ENCODE measurements at regions not wholly inside any gene's neighbourhood (a gene's known extent, or its start where the extent isn't known, plus 50 kb on each side); places are given as distances from the start of the nearest gene placed in this dataset.

DNA sequence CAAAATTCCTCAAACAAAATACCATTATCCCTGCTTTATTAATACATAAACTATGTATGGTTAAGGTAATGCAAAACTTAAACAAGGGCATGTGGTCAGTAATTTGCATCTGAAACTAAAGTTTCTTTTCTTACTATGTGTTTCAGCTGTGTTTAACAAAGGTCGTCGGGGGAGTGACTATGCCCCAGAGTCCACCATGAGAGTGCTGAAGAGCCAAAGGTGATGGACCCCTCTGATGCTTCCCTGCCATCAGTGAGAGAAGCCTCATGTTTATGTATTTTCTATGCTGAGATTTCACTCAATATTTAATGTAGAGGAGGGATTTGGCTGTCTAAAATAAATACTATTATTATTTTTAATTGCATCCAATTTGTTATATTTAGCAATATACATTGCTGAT is 707.2 kb upstream of the REG3G start:
- DNase-seq = no peak
- TF ChIP-seq GATA1 (IDR thresholded peaks at IDR 0.05; ENCODE audit: low read depth, low read length) = no peak
- no peak for TF ChIP-seq POLR2A (IDR thresholded peaks at IDR 0.05; ENCODE audit: low read length)

DNA sequence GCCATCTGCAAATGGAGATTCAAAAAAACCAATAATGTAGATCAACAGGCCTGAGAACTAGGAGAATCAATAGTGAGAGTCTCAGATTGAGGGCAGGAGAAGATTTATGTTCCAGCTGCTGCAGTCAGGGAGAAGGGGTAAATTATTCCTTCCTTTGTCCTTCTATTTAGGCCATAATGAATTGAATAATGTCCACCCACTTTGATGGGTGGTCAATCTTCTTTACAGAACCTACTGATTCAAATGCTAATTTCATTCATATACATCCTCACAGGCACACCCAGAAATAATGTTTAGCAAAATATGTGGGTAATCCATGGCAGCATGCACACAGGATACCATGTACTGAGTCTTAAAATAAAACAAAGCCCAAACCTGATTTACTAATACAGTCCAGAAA is 695.3 kb upstream of the REG3G start:
- no peak for DNase-seq
- TF ChIP-seq POLR2A (IDR thresholded peaks at IDR 0.05; ENCODE audit: low read length) (no peak), GATA1 (IDR thresholded peaks at IDR 0.05; ENCODE audit: low read depth, low read length) (no peak)

DNA sequence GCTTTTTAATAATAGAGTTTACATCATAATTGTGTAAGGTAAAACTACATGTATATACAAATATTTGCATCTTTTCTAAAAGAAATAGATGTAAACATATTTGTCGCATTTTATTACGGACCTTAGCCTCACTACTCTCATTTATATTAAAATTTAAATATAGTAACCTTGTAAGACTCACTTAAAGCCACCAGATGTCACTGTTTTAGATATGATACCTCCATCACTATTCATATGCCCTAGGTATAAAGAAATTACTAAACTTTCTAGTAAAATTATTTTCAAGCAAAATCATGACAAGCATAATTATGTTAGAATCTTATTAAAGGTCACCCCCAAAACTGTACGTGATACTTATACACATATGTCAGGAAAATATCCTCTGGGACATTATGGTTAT is 674.3 kb upstream of the REG3G start:
- no peak for DNase-seq
- TF ChIP-seq POLR2A (IDR thresholded peaks at IDR 0.05; ENCODE audit: low read length) (no peak), GATA1 (IDR thresholded peaks at IDR 0.05; ENCODE audit: low read depth, low read length) (no peak)

DNA sequence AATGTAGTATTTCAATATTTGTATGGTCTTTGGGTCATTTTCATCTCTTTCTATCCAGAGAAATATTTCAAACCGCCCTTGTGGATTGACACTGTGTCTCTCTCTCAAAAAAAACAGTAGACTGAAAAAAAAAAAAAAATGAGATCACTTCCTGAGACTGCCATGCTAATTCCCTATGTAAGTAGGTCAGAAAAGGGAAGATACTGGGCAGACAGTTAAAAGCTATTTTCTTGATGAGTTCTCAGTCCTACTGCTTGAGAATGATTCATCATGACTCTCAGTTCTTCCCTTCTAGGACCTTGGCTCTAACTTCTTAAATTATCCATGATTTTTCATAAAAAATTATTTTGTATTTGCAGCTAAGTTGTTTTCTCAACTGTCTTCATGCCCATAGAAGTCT is 672.3 kb upstream of the REG3G start:
- no peak for TF ChIP-seq POLR2A (IDR thresholded peaks at IDR 0.05; ENCODE audit: low read length)
- TF ChIP-seq GATA1 (IDR thresholded peaks at IDR 0.05; ENCODE audit: low read depth, low read length) = no peak
- no peak for DNase-seq

DNA sequence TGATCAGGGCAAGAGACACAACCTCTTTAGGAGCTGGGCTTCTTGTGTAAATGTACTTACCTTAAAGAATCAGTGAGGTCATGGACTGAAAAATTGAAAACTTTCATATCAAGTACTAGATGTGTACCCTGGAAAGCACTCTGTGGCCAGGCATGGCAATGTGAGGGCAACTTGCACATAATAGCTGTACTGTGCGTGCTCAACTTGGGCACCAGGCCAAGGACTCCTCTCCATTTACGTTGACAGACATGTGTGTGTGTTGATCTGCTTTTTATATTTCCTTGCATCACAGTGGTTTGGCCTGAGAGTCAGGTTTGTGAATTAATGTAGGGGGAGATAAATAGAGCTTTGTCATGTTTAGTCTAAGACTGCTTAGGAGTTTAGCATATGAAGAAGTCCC is 669.5 kb upstream of the REG3G start:
- DNase-seq = no peak
- TF ChIP-seq POLR2A (IDR thresholded peaks at IDR 0.05; ENCODE audit: low read length) (no peak), GATA1 (IDR thresholded peaks at IDR 0.05; ENCODE audit: low read depth, low read length) (no peak)

DNA sequence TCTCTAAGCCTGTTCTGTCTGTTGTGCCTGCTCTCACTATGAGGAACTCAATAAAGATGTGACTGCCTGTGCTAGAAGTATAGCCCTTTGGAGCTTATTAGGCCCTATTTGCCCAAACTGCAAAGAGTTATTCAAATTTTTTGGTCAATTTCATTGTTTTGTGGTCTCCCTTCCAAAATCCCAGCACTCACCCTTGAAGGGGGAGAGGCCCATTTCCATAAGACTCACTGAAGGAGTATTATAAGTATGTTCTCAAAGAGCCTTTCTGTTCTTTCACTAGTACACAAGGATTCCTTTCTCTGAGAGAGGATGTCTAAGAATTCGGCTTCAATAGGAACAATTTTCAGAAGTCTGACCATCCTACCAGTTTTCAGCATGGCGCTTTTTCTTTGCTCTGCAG is 641.9 kb upstream of the REG3G start:
- no peak for DNase-seq
- TF ChIP-seq POLR2A (IDR thresholded peaks at IDR 0.05; ENCODE audit: low read length) (no peak), GATA1 (IDR thresholded peaks at IDR 0.05; ENCODE audit: low read depth, low read length) (no peak)

DNA sequence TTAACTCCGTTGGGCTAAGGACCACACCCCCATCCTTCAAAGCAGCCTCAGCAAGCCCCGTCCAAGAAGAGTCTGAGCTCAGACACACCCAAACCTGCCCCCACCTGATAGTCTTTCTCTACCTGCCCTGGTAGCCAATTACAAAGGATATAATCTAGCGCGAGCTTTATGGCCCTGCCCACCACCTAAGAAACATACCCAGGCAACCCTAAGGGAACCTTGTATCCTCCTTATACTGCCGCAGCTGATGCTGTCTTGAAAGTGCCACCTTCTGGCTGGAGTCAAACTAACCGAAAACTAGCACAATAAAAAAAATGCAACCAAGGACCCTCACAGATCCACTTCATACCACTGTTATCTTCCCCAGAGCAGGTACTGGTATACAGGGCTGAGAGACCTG is 628.3 kb upstream of the REG3G start:
- DNase-seq = no peak
- TF ChIP-seq POLR2A (IDR thresholded peaks at IDR 0.05; ENCODE audit: low read length) (no peak), GATA1 (IDR thresholded peaks at IDR 0.05; ENCODE audit: low read depth, low read length) (no peak)

DNA sequence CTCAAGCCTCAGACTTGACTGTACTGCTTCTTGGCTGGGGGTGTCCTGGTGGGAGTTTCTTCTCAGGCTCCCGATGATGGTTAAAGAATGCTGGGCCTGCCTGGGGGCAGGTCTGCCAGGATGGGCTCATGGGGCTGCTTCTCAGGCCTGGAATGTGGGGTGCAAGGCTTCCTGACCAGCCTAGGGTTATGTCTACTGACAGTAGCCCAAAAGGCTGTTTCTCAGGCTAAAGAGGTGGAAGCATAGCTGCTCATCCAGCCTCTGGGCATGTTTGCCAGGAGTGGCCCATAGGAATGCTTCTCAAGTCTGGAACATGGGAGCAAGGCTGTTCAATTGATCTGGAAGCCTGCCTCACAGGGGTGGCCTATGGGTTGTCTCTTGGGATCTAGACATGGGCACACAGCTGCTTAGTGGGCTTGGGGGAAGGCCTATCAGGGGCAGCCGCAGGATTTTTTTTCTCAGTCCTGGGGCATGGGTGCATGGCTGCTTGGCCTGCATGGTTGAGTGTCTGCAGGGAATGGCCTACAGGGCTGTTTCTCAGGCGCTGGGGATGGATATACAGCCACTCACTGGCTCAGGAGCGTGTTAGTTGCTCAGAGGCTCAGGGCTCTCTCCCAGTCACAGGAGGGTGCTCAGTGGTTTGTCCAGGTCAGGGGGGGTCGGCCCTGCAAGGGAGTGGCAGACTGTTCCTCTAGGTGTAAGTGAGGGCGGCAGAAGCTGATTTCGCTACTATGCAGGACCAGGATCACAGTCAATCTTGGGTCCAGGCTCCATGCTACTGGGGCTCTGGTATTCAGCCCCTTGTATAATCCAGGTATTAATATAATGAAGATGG is 617.3 kb upstream of the REG3G start:
- TF ChIP-seq GATA1 (IDR thresholded peaks at IDR 0.05; ENCODE audit: low read depth, low read length) = no peak
- no peak for TF ChIP-seq POLR2A (IDR thresholded peaks at IDR 0.05; ENCODE audit: low read length)
- DNase-seq = no peak

DNA sequence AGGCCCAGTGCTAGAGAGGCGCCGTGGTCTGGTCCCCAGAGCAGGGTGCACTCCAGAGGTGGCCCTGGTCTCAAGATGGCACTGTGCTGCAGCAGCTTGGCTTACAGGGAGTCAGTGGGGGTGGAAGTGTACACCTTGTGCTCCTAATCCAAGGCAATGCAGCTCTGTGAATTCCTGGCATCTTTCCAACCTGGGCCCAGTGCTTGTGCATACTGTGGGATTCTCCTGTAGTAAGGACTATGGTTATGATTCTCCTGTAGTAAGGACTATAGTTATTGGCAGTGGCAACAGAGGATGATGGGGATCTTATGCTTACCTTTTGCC is 616.7 kb upstream of the REG3G start:
- TF ChIP-seq POLR2A (IDR thresholded peaks at IDR 0.05; ENCODE audit: low read length) (no peak), GATA1 (IDR thresholded peaks at IDR 0.05; ENCODE audit: low read depth, low read length) (no peak)
- DNase-seq = no peak

DNA sequence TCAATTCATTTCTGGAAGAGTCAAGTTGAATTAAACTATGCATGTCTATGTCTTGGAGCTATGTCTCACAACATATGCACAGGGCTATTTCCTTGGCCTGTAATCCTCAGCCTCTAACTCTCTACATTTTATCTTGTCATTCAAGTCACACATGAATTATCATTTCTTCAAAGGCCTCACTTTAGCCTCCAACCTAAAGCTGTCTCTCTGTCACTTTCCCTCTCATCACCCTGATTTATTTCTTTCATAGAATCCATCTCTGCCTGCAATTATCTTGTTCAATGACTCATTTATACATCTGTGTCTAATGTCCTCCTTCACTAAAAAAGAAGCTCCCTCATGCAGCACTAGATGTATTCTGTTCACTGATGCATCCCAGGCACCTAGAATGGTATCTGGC is 614.2 kb upstream of the REG3G start:
- TF ChIP-seq GATA1 (IDR thresholded peaks at IDR 0.05; ENCODE audit: low read depth, low read length) (no peak), POLR2A (IDR thresholded peaks at IDR 0.05; ENCODE audit: low read length) (no peak)
- no peak for DNase-seq

DNA sequence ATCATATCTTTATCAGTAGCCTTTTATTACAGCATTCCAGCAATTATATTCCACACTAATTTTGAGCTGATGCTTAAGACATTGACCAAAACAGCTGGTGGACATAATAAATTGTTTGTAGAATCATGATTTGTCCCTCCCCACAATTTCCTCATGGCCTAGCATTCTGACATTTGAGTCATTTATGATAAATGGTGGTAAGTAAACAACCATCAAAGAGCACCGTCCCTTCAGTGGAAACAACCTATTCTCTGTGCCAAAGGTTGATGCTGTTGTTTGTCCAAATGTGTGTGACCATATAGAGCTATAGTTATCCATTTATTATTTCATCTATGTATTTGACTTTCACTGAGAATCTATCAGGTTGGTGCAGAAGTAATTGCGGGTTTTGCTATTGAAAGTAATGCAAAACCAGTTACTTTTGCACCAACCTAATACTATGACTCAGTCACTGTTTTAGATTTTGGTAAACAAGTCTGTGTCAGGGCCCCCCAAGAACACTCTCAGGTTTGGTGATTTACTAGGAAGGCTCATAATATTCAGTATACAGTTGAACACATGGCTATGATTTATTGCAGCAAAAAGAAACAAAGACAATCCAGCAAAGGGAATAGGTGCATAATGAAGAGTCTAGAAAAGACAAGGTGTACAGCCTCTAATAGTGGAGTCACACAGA is 608.7 kb upstream of the REG3G start:
- DNase-seq = no peak
- TF ChIP-seq POLR2A (IDR thresholded peaks at IDR 0.05; ENCODE audit: low read length) (no peak), GATA1 (IDR thresholded peaks at IDR 0.05; ENCODE audit: low read depth, low read length) (no peak)

DNA sequence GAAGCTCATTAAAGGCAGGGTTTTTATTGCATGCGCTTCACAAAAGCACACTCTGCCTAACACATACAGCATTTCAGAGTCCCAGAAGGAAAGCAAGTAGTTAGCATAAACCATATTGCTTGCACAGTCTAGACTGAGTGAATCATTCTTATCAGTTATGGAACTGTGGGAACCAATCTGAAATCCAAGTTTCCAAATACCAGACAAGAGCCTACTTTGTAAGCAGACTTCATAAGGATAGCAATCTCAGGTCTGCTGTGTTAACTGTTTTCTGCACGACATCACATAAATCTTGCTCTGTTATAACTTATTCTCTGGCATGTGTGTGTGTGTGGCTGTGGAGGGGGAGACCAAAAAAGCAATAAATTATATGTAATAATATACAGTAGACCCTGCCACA is 608.1 kb upstream of the REG3G start:
- no peak for DNase-seq
- no peak for TF ChIP-seq GATA1 (IDR thresholded peaks at IDR 0.05; ENCODE audit: low read depth, low read length)

DNA sequence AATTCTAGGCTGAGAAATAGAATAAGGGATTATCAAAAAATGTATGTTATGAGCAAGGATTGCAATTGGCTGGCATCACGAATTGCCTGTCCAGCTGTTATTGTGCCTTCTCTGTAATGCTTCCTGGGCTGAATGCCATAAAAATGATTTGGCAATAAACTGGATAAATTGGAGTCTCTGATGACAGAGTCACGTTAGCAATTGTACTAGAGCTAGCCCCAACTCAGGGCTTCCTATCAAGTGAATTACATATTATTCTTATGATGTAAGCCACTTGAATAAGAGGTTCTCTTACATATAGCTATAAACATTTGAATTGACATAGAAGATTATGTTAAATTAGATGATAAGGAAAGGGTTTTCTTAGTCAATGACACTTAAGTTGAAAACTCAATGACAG is 607.5 kb upstream of the REG3G start:
- no peak for DNase-seq
- TF ChIP-seq POLR2A (IDR thresholded peaks at IDR 0.05; ENCODE audit: low read length) = no peak
- TF ChIP-seq GATA1 (IDR thresholded peaks at IDR 0.05; ENCODE audit: low read depth, low read length) = no peak

DNA sequence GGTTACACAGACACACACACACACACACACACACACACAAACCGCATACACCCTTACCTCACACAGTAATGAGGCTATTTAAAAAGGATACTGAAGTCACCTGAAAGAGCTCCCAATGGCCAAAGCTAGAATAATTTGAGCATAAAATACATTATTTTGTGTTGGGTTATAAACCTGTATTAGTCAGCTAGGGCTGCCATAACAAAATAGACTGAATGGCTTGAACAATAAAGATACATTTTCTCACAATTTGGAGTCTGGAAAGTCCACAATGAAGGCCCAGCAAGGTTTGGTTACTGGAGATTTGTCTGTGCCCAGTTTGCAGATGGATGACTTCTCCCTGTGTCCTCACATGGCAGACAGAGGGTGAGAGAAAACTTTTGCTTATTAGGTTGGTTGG is 605.4 kb upstream of the REG3G start:
- TF ChIP-seq GATA1 (IDR thresholded peaks at IDR 0.05; ENCODE audit: low read depth, low read length) = no peak
- no peak for TF ChIP-seq POLR2A (IDR thresholded peaks at IDR 0.05; ENCODE audit: low read length)
- DNase-seq = no peak

DNA sequence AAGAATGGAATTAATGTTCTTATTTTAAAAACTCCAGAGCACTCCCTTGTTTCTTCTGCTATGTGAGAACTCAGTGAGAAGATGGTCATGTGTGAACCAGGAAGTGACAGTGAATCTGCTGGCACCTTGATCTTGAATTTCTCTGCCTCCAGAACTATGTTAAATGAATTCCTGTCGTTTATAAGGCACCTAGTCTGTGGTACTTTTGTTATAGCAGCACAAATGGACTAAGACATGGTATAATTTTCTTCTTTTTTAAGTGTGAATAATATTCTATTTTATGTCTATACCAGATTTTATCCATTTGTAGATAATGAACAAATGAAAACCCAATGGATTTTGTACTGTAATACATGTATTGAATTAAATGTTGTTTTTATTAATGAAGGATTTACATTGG is 601.9 kb upstream of the REG3G start:
- TF ChIP-seq POLR2A (IDR thresholded peaks at IDR 0.05; ENCODE audit: low read length) = no peak
- TF ChIP-seq GATA1 (IDR thresholded peaks at IDR 0.05; ENCODE audit: low read depth, low read length) = no peak
- no peak for DNase-seq
